Naive thymus-derived CD8-positive, alpha-beta T cell (primary cell): ENCODE measurements at regions not wholly inside any gene's neighbourhood (a gene's known extent, or its start where the extent isn't known, plus 50 kb on each side); places are given as distances from the start of the nearest gene placed in this dataset.

Experiments
- ATAC-seq, 2 donors: fragments of 150-1000 bp; cut with Tn5 transposase in 1 of 2; sonication (Bioruptor Pico), chemical (Tn5 transposase) in 1 of 2; 1 replicate in 1 of 2; 2 replicates in 1 of 2; pipeline ENCODE4 v1.10.0; 2021; ENCODE audit warnings: mild to moderate bottlenecking in 2 of 2, moderate library complexity in 2 of 2
- POLR2A ChIA-PET: fragments of 350-600 bp; sonication (Branson Sonifier 250); formaldehyde crosslinking; loops from one replicate; lab custom pipeline; 2021; ENCODE audit warnings: antibody characterized with exemption; lab: Charles Lee
- DNase-seq, 10 donors: peaks; one replicate each; pipeline versions ENCODE4 v3.0.0 to v3.0.0-alpha.2; 2020 to 2022
- H3K27ac Mint-ChIP-seq, 10 donors: one replicate each; pipeline ENCODE4 v1.8.0; 2020 to 2022; ENCODE audit warnings: mild to moderate bottlenecking in 10 of 10, mixed read lengths in 10 of 10, moderate library complexity in 4 of 10, inconsistent platforms in 1 of 10
- H3K27me3 Mint-ChIP-seq, 5 donors: one replicate each; pipeline ENCODE4 v1.8.0; 2021 to 2022; ENCODE audit warnings: mixed read lengths in 5 of 5
- H3K36me3 Mint-ChIP-seq, 3 donors: one replicate each; pipeline ENCODE4 v1.8.0; 2020 to 2022; ENCODE audit warnings: mixed read lengths in 3 of 3, mild to moderate bottlenecking in 2 of 3, inconsistent platforms in 1 of 3
- H3K4me1 Mint-ChIP-seq, 4 donors: one replicate each; pipeline ENCODE4 v1.8.0; 2021 to 2022; ENCODE audit warnings: mixed read lengths in 4 of 4
- H3K4me3 Mint-ChIP-seq, 10 donors: one replicate each; pipeline ENCODE4 v1.8.0; 2020 to 2022; ENCODE audit warnings: mild to moderate bottlenecking in 10 of 10, mixed read lengths in 10 of 10, moderate library complexity in 6 of 10, inconsistent platforms in 1 of 10
- H3K9me3 Mint-ChIP-seq, 9 donors: one replicate each; pipeline ENCODE4 v1.8.0; 2020 to 2022; ENCODE audit warnings: mixed read lengths in 9 of 9, mild to moderate bottlenecking in 3 of 9, inconsistent platforms in 1 of 9, moderate library complexity in 1 of 9

GRCh38 chr1:70528590-70529333 is 117.7 kb downstream of the CTH start:
- DNase-seq (peak in 2 of 10 donors; percentile 2 to 10), ATAC-seq (peak; percentile 56 to 58)
- POLR2A ChIA-PET, result no interaction called here
- peak overlapping the region in 1 of 10 donors; percentile 9 for H3K27ac Mint-ChIP-seq
- no peak overlapping the region for H3K4me3 Mint-ChIP-seq
- no peaks in the 10 kb centered on the region for H3K9me3 Mint-ChIP-seq
- peaks cover 7 to 36% (median 15%) of the 10 kb centered on the region in 5 donors for H3K27me3 Mint-ChIP-seq
- no peaks in the 10 kb centered on the region for H3K36me3 Mint-ChIP-seq
- H3K4me1 Mint-ChIP-seq, result peaks cover 0 to 10% (median 4%) of the 10 kb centered on the region in 4 donors

GRCh38 chr1:70536708-70537366 is 125.8 kb downstream of the CTH start:
- H3K36me3 Mint-ChIP-seq, result no peaks in the 10 kb centered on the region

GRCh38 chr1:70537788-70538187 is 126.7 kb downstream of the CTH start:
- POLR2A ChIA-PET, result no interaction called here
- Mint-ChIP-seq H3K27me3 (peaks cover 7 to 22% (median 10%) of the 10 kb centered on the region in 5 donors), H3K36me3 (no peaks in the 10 kb centered on the region), H3K9me3 (peaks cover 0 to 2% (median 0%) of the 10 kb centered on the region in 9 donors), H3K27ac (no peak overlapping the region), H3K4me1 (no peaks in the 10 kb centered on the region), H3K4me3 (no peak overlapping the region)
- ATAC-seq (no peak), DNase-seq (no peak)

More at GRCh38 chr1:70536708-70537366, 125.8 kb downstream of the CTH start:
- POLR2A ChIA-PET, result no interaction called here
- ATAC-seq, result no peak
- peaks cover 0 to 2% (median 0%) of the 10 kb centered on the region in 9 donors for H3K9me3 Mint-ChIP-seq
- no peaks in the 10 kb centered on the region for H3K4me1 Mint-ChIP-seq
- DNase-seq, result no peak
- H3K27ac Mint-ChIP-seq, result no peak overlapping the region
- H3K4me3 Mint-ChIP-seq, result no peak overlapping the region
- peaks cover 7 to 22% (median 10%) of the 10 kb centered on the region in 5 donors for H3K27me3 Mint-ChIP-seq

GRCh38 chr1:70542030-70542429 is 131.0 kb downstream of the CTH start:
- Mint-ChIP-seq H3K4me3 (no peak overlapping the region), H3K27ac (no peak overlapping the region), H3K27me3 (peaks cover 12 to 15% (median 13%) of the 10 kb centered on the region in 5 donors), H3K36me3 (no peaks in the 10 kb centered on the region), H3K9me3 (no peaks in the 10 kb centered on the region), H3K4me1 (no peaks in the 10 kb centered on the region)
- DNase-seq (no peak), ATAC-seq (no peak)
- POLR2A ChIA-PET, result no interaction called here

- H3K27me3 Mint-ChIP-seq, result peaks cover 7 to 19% (median 13%) of the 10 kb centered on the region in 5 donors
- H3K4me1 Mint-ChIP-seq, result no peaks in the 10 kb centered on the region
- H3K4me3 Mint-ChIP-seq, result no peak overlapping the region
- no peak overlapping the region for H3K27ac Mint-ChIP-seq
- POLR2A ChIA-PET, result no interaction called here
- no peak for DNase-seq
- no peak for ATAC-seq
- no peaks in the 10 kb centered on the region for H3K9me3 Mint-ChIP-seq
- H3K36me3 Mint-ChIP-seq, result no peaks in the 10 kb centered on the region
Observed at GRCh38 chr1:70542856-70543255, 131.8 kb downstream of the CTH start.

- Mint-ChIP-seq H3K27me3 (peaks cover 2 to 26% (median 12%) of the 10 kb centered on the region in 5 donors), H3K4me3 (no peak overlapping the region), H3K36me3 (no peaks in the 10 kb centered on the region), H3K27ac (no peak overlapping the region), H3K4me1 (no peaks in the 10 kb centered on the region), H3K9me3 (no peaks in the 10 kb centered on the region)
- DNase-seq (no peak), ATAC-seq (no peak)
- POLR2A ChIA-PET, result no interaction called here
Observed at GRCh38 chr1:70546726-70547125, 135.7 kb downstream of the CTH start.

GRCh38 chr1:70552662-70553566 is 141.8 kb downstream of the CTH start:
- DNase-seq, result no peak
- Mint-ChIP-seq H3K4me3 (no peak overlapping the region), H3K27me3 (peaks cover 4 to 37% (median 6%) of the 10 kb centered on the region in 5 donors), H3K4me1 (no peaks in the 10 kb centered on the region), H3K36me3 (no peaks in the 10 kb centered on the region), H3K27ac (no peak overlapping the region), H3K9me3 (no peaks in the 10 kb centered on the region)
- POLR2A ChIA-PET, result no interaction called here
- ATAC-seq, result no peak

- H3K36me3 Mint-ChIP-seq, result no peaks in the 10 kb centered on the region
- peaks cover 4 to 33% (median 6%) of the 10 kb centered on the region in 5 donors for H3K27me3 Mint-ChIP-seq
- POLR2A ChIA-PET, result no interaction called here
- H3K4me1 Mint-ChIP-seq, result no peaks in the 10 kb centered on the region
- no peak for ATAC-seq
- H3K9me3 Mint-ChIP-seq, result no peaks in the 10 kb centered on the region
- H3K4me3 Mint-ChIP-seq, result no peak overlapping the region
- no peak for DNase-seq
- H3K27ac Mint-ChIP-seq, result no peak overlapping the region
Observed at GRCh38 chr1:70553567-70553956, 142.5 kb downstream of the CTH start.

- Mint-ChIP-seq H3K36me3 (no peaks in the 10 kb centered on the region), H3K4me1 (no peaks in the 10 kb centered on the region)
- POLR2A ChIA-PET, result no interaction called here
Observed at GRCh38 chr1:70554341-70554740, 143.3 kb downstream of the CTH start.

GRCh38 chr1:70556541-70556940 is 145.5 kb downstream of the CTH start:
- Mint-ChIP-seq H3K9me3 (no peaks in the 10 kb centered on the region), H3K4me1 (no peaks in the 10 kb centered on the region), H3K27me3 (peaks cover 0 to 45% (median 9%) of the 10 kb centered on the region in 5 donors), H3K36me3 (no peaks in the 10 kb centered on the region), H3K4me3 (no peak overlapping the region), H3K27ac (no peak overlapping the region)
- POLR2A ChIA-PET, result no interaction called here
- ATAC-seq, result no peak
- no peak for DNase-seq

More at GRCh38 chr1:70554341-70554740, 143.3 kb downstream of the CTH start:
- H3K9me3 Mint-ChIP-seq, result no peaks in the 10 kb centered on the region
- ATAC-seq (no peak), DNase-seq (no peak)
- no peak overlapping the region for H3K27ac Mint-ChIP-seq
- no peak overlapping the region for H3K4me3 Mint-ChIP-seq
- H3K27me3 Mint-ChIP-seq, result peaks cover 4 to 33% (median 5%) of the 10 kb centered on the region in 5 donors

GRCh38 chr1:70567167-70567566 is 156.1 kb downstream of the CTH start:
- H3K4me1 Mint-ChIP-seq, result no peaks in the 10 kb centered on the region
- no peak for ATAC-seq
- peaks cover 0 to 11% (median 5%) of the 10 kb centered on the region in 5 donors for H3K27me3 Mint-ChIP-seq
- H3K36me3 Mint-ChIP-seq, result no peaks in the 10 kb centered on the region
- no peak overlapping the region for H3K27ac Mint-ChIP-seq
- DNase-seq, result no peak
- POLR2A ChIA-PET, result no interaction called here
- H3K9me3 Mint-ChIP-seq, result peaks cover 0 to 2% (median 0%) of the 10 kb centered on the region in 9 donors
- H3K4me3 Mint-ChIP-seq, result no peak overlapping the region

- no peak overlapping the region for H3K4me3 Mint-ChIP-seq
- H3K9me3 Mint-ChIP-seq, result no peaks in the 10 kb centered on the region
- peaks cover 2 to 20% (median 8%) of the 10 kb centered on the region in 5 donors for H3K27me3 Mint-ChIP-seq
- no peaks in the 10 kb centered on the region for H3K4me1 Mint-ChIP-seq
- H3K27ac Mint-ChIP-seq, result no peak overlapping the region
- DNase-seq (no peak), ATAC-seq (no peak)
- no peaks in the 10 kb centered on the region for H3K36me3 Mint-ChIP-seq
- POLR2A ChIA-PET, result no interaction called here
Observed at GRCh38 chr1:70571191-70571590, 160.1 kb downstream of the CTH start.
